UCSD-AML1 (cell line): ENCODE measurements at regions not wholly inside any gene's neighbourhood (a gene's known extent, or its start where the extent isn't known, plus 50 kb on each side); places are given as distances from the start of the nearest gene placed in this dataset.
"Not testable (repeated sequence)": the region's sequence is repeated elsewhere in the genome, so short reads cannot be mapped to it uniquely, and the experiment has no call there.

Experiments used
- DNase-seq: peaks from one replicate; lab custom pipeline; 2025; ENCODE audit not compliant: unreplicated experiment; lab: John Stamatoyannopoulos, UW

DNA sequence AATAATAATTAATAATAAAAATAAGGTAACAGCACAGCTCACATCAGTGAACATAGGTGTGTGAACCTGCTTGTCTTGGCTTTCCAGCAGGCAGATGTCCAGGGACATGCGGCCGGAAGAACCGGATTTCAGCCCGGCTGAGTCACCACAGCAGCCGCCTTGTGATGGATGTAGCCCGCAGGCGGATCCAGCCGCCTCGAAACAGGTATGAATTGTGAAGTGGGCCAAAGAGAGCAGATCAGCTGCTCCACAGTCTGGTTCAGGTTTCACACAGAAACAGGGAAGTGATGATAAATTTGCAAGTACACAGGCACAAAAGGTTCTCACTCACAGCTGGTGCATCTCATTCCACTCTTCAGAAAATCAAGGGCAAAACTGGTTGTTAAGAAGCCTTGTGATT lies 55.1 kb downstream of the ID4 start:
- no peak for DNase-seq

- no peak for DNase-seq
Measured at GRCh38 chr6:19895866-19896692, 58.9 kb downstream of the ID4 start.

GRCh38 chr6:19896693-19897010 lies 59.5 kb downstream of the ID4 start:
- DNase-seq = no peak

GRCh38 chr6:19898141-19898740 lies 61.1 kb downstream of the ID4 start:
- DNase-seq = no peak

DNA sequence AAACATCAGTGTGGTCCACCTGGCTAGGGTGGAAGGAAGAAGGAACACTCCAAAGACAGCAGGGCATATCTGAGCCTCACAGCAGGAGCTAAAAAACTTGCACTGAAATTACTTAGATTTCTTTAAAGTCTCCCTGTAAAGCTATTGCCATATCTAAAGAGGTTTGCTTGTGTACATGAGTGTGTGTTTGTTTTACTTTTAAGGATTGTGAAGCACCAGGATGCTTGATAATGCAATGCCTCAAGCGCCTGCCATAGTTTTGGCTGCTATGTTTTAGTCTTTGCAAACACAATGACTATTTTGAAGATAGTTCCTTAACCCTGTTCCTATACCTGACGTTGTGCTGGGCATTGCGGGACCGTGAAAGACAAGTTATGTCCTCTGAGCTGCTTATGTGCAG lies 65.0 kb downstream of the ID4 start:
- DNase-seq = no peak

DNA sequence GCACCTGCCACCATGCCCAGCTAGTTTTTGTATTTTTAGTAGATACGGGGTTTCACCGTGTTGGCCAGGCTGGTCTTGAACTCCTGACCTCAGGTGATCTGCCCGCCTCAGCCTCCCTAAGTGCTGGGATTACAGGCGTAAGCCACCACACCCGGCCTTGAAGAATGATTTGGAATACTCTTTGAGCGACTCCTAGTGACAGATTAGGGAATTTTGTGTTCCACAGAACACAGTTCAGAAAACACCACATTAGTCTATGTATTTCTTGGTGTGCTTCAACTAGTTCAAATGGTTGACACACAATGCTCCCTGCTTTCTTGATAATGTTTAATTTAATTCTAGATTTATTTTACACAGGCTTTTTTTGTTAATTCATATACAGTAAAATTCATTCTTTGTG lies 67.2 kb downstream of the ID4 start:
- DNase-seq = not testable (repeated sequence)

DNA sequence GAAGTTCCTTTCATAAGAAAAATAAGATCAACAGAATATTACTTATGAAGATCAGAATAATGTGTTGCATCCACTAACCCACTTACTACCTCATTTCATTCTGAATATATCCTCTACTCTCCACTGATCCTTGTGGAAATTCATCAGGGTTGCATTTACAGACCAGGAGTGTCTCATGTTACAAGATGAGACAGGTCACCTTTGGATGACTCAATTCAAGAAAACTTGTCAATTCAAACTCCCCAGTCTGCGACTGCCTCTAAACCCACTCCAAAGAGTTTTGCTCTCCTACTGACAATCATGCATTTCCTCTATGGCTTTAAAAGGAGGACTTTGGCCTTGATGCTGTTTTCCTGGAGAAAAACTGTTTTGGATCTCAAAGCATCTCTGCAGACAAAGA lies 68.4 kb downstream of the ID4 start:
- no peak for DNase-seq

GRCh38 chr6:19906171-19906570 lies 69.0 kb downstream of the ID4 start:
- no peak for DNase-seq

- no peak for DNase-seq
Measured at GRCh38 chr6:19911223-19911622, 74.1 kb downstream of the ID4 start.

DNA sequence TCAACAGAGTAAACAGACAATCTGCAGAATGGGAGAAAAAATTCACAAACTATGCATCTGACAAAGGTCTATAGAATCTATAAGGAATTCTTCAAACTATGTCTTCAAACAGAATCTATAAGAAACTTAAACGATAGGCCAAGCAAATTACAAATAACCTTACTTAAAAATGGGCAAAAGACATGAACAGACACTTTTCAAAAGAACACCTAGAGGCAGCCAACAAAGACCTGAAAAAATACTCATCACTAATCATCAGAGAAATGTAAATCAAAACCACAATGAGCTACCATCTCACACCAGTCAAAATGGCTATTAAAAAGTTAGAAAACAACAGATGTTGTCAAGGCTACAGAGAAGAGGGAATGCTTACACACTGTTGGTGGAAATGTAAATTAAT lies 81.3 kb downstream of the ID4 start:
- no peak for DNase-seq

DNA sequence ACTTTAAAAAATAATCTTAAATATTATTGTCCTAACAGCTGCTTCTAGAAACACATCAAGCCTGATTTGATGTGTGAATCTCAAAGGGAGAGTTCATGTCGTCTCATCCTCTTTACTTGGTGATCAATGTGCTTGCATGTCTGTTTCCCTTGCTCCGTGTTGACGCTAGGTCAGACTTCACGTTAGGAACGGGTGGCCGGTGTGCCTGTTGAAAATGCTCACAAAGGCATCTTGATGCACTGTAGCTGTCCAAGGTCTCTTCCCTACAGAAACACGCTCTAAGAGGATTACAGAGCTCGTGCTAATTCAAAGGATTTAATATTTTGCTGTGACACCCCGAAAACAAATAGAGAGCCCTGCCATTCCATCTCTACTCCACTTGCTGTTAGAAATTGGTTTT lies 84.6 kb downstream of the ID4 start:
- DNase-seq = no peak

GRCh38 chr6:19925533-19925932 lies 88.4 kb downstream of the ID4 start:
- DNase-seq = no peak

DNA sequence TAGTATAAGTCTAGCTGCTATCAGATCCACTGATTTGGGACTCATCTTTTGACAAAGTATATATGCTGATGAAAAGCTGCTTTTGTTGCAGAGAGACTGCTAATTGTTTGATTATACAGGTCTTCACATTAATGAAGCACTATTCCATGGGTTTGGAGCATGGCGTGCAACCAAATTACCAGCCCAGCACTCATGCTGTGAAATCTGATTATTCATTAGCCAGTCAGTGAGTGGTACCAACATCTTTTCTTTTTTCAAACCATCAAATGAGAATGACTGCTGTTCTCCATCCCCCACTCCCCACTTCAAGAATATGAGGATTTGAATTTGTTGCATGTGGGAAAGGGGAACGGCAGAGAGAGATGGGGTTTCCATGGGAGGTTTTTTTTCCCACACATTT lies 91.3 kb downstream of the ID4 start:
- DNase-seq = no peak

GRCh38 chr6:19929312-19929711 lies 92.1 kb downstream of the ID4 start:
- no peak for DNase-seq

- DNase-seq = no peak
Measured at GRCh38 chr6:19934996-19935591, 97.9 kb downstream of the ID4 start.

- DNase-seq = not testable (repeated sequence)
Measured at GRCh38 chr6:19939321-19939720, 102.2 kb downstream of the ID4 start.

DNA sequence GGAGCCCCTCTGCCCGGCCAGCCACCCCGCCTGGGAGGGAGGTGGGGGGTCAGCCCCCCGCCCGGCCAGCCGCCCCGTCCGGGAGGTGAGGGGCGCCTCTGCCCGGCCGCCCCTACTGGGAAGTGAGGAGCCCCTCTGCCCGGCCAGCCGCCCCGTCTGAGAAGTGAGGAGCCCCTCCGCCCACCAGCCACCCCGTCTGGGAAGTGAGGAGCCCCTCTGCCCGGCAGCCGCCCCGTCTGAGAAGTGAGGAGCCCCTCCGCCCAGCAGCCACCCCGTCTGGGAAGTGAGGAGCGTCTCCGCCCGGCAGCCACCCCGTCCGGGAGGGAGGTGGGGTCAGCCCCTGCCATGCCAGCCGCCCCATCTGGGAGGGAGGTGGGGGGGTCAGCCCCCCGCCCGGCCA lies 102.8 kb downstream of the ID4 start:
- DNase-seq = not testable (repeated sequence)

GRCh38 chr6:19943042-19943441 lies 105.9 kb downstream of the ID4 start:
- DNase-seq = no peak

DNA sequence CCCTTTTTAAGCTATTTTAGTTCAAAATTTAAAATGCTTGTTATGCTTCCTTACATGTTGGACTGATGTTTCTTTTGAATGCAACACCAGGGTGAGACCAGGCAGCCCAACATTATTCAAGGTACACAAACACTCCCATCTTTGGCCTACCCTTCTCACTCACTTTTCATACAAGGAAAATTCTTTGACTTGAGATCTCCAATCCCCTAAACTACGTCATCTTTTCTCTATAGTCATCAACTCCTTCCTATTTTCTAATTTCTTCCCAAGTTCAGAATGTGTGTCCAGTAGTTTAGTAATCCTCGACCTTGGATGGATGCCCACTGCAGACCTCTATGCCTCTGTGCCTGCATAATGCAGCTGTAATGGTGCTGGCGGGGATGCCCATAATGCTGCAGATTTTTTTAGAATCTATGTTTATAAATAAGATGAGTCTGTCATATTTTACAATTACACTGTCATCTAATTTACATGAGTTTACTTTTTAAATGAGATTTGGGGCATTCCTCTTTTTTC lies 108.7 kb downstream of the ID4 start:
- DNase-seq = no peak

- no peak for DNase-seq
Measured at GRCh38 chr6:19949155-19949554, 112.0 kb downstream of the ID4 start.

DNA sequence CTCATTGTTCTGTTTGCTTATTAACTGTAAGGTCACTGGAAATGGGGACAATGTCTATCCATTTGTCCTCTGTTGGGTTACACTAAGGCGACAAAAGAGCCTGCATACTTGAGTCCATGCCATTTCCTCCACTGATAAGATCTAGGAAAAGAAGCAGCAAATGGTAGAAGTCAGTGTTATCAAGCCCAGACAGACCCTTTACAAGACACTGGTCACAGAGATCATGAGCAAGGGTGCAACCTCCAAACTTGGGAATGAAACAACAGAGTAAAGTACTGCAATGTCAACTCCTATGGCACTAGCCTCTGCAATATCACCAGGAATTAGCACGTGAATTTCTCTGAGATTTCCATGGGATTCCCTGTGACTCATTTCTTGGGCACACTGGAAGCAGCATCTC lies 126.9 kb downstream of the ID4 start:
- no peak for DNase-seq

GRCh38 chr6:19968201-19968600 lies 131.0 kb downstream of the ID4 start:
- no peak for DNase-seq
